Activated CD4-positive, alpha-beta memory T cell treated with anti-CD3 and anti-CD28 coated beads for 36 hours (primary cell): ENCODE measurements at regions not wholly inside any gene's neighbourhood (a gene's known extent, or its start where the extent isn't known, plus 50 kb on each side); places are given as distances from the start of the nearest gene placed in this dataset.
"Not testable (repeated sequence)": the region's sequence is repeated elsewhere in the genome, so short reads cannot be mapped to it uniquely, and the experiment has no call there.

Source experiments
- CTCF ChIA-PET: fragments of 350-600 bp; sonication (Branson Sonifier 250); formaldehyde crosslinking; loops from one replicate; lab custom pipeline; 2021; ENCODE audit warnings: antibody characterized with exemption, inconsistent platforms; lab: Charles Lee
- POLR2A ChIA-PET: fragments of 350-600 bp; sonication (Branson Sonifier 250); formaldehyde crosslinking; loops from one replicate; lab custom pipeline; 2021; ENCODE audit warnings: antibody characterized with exemption; lab: Charles Lee
- DNase-seq: peaks from one replicate; pipeline ENCODE4 v3.0.0-alpha.2; 2020
- H3K27ac Mint-ChIP-seq: one replicate; pipeline ENCODE4 v1.8.0; 2021; ENCODE audit warnings: mixed read lengths
- H3K27me3 Mint-ChIP-seq: one replicate; pipeline ENCODE4 v1.8.0; 2021; ENCODE audit warnings: mixed read lengths
- H3K36me3 Mint-ChIP-seq: one replicate; pipeline ENCODE4 v1.8.0; 2021; ENCODE audit warnings: mixed read lengths
- H3K4me1 Mint-ChIP-seq: one replicate; pipeline ENCODE4 v1.8.0; 2021; ENCODE audit warnings: low read depth, mixed read lengths
- H3K4me3 Mint-ChIP-seq: one replicate; pipeline ENCODE4 v1.8.0; 2021; ENCODE audit warnings: mild to moderate bottlenecking, mixed read lengths
- H3K9me3 Mint-ChIP-seq: one replicate; pipeline ENCODE4 v1.8.0; 2021; ENCODE audit warnings: mixed read lengths
- intact Hi-C: fragments of 100-400 bp; cut with micrococcal nuclease; formaldehyde crosslinking; loops from one replicate; pipeline ENCODE4 v1.15.1; 2023

DNA sequence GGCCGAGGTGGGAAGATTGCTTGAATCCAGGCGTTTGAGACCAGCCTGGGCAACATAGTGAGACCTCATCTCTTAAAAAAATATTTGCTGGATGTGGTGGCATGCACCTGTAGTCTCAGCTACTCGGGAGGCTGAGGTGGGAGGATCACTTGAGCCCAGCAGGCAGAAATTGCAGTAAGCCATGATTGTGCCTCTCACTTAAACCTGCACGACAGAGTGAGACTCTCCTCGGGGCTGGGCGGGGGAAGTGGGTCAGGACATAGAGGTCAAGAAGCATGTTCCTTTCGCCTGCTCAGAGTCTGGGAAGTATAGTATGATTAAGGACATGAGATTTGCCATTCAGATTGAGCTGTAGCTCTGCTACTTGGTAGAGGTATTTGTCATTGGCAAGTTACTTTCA, 52.3 kb downstream of the SEPTIN7 start:
- H3K4me3 Mint-ChIP-seq, CTCF ChIA-PET, H3K27ac Mint-ChIP-seq, DNase-seq, POLR2A ChIA-PET, H3K9me3 Mint-ChIP-seq, H3K27me3 Mint-ChIP-seq, intact Hi-C loops: not testable (repeated sequence)
- H3K4me1 Mint-ChIP-seq, result peaks cover 65% of the 10 kb centered on the region
- H3K36me3 Mint-ChIP-seq, result peaks cover 13% of the 10 kb centered on the region

DNA sequence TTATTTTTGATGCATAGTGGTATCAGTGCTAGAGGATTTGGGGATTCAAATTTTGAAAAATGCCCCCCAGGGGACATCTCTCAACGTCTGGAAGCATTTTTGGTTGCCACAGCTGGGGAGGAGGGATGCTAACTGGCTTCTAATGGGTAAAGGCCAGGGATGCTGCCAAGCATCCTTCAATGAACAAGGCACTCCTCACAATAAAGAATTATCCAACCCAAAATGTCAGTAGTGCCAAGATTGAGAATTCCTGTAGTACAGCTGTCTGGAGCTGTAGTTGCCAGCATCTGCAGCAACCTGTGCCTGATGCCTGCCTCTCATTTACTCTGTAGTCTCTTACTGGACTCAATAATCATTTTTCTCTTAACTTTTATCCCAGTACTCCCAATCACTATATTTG, 53.5 kb downstream of the SEPTIN7 start:
- peaks cover 59% of the 10 kb centered on the region for H3K4me1 Mint-ChIP-seq
- ChIA-PET POLR2A (no interaction called here), CTCF (no interaction called here)
- H3K27ac Mint-ChIP-seq, result no peak overlapping the region
- H3K27me3 Mint-ChIP-seq, result no peaks in the 10 kb centered on the region
- intact Hi-C loops, result no loop called here
- peaks cover 10% of the 10 kb centered on the region for H3K36me3 Mint-ChIP-seq
- H3K9me3 Mint-ChIP-seq, result no peaks in the 10 kb centered on the region
- no peak for DNase-seq
- H3K4me3 Mint-ChIP-seq, result no peak overlapping the region

DNA sequence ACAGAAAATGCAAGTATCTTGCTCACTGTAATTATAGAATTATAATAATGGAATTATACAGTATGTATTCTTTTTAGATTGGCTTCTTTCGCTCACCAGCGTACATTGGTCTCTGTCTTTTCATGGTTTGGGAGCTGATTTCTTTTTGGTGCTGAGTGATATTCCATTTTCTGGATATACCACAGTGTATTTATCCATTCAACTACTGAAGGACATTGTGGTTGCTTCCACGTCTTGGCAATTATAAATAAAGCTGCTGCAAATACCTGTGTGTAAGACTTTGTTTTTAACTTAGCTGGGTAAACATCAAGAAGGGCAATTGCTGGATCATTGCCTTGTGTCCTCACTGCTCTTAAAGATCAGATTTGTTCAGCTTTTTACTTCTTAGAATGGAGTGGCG, 55.3 kb downstream of the SEPTIN7 start:
- Mint-ChIP-seq H3K27me3 (no peaks in the 10 kb centered on the region), H3K4me3 (no peak overlapping the region), H3K27ac (no peak overlapping the region), H3K36me3 (peaks cover 4% of the 10 kb centered on the region), H3K9me3 (no peaks in the 10 kb centered on the region), H3K4me1 (peaks cover 61% of the 10 kb centered on the region)
- CTCF ChIA-PET, result interaction anchor here (0.8 kb wide), 1 partner anchor 19 kb away, joined by 3 read pairs; no protein-coding TSS in a partner anchor
- POLR2A ChIA-PET, result no interaction called here
- DNase-seq, result no peak
- intact Hi-C loops, result no loop called here

DNA sequence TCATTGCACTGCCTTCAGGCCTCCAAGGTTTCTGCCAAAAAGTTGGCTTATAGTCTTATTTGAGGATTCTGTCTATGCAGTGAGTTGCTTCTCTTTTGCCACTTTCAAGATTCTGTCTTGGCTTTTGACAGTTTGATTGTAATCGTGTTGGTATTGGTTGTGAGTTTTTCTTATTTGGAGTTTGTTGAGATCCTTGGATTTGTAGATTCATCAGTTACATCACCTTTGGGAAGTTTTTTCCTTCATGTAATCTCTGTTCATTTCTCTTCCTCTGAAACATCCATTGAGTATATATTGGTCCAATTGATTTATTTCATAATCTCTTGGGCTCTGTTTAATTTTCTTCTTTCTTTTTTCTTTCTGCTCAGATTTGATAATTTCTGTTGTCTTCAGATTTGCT, 59.8 kb downstream of the SEPTIN7 start:
- H3K27ac Mint-ChIP-seq, result no peak overlapping the region
- POLR2A ChIA-PET, result no interaction called here
- intact Hi-C loops, result no loop called here
- H3K4me1 Mint-ChIP-seq, result peaks cover 43% of the 10 kb centered on the region
- no peak overlapping the region for H3K4me3 Mint-ChIP-seq
- H3K27me3 Mint-ChIP-seq, result no peaks in the 10 kb centered on the region
- no peaks in the 10 kb centered on the region for H3K9me3 Mint-ChIP-seq
- CTCF ChIA-PET, result no interaction called here
- peaks cover 8% of the 10 kb centered on the region for H3K36me3 Mint-ChIP-seq
- DNase-seq, result no peak

DNA sequence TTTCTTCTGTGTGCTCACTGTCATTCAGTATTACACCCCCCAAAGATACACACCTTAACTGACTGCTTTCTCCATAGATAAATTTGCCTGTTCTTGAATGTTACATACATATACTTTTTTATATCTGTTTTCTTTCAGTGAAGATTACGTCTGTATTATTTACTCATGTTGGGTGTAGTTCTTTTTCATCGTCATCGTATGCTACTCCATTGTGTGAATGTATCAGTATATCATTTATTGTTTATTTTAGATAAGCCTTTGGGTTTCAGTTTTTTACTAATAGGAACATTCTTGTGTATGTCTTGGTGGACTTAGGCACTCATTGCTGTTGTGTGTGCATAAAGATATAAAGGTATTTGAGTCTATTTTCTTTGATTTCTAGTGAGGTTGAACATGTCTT, 64.4 kb downstream of the SEPTIN7 start:
- H3K27ac Mint-ChIP-seq, result no peak overlapping the region
- CTCF ChIA-PET, result interaction anchor here (1.0 kb wide), 1 partner anchor 240 kb away, joined by 3 read pairs; no protein-coding TSS in a partner anchor
- H3K4me3 Mint-ChIP-seq, result no peak overlapping the region
- intact Hi-C loops, result no loop called here
- no peaks in the 10 kb centered on the region for H3K9me3 Mint-ChIP-seq
- H3K4me1 Mint-ChIP-seq, result peaks cover 35% of the 10 kb centered on the region
- POLR2A ChIA-PET, result no interaction called here
- DNase-seq, result no peak
- no peaks in the 10 kb centered on the region for H3K27me3 Mint-ChIP-seq
- peaks cover 28% of the 10 kb centered on the region for H3K36me3 Mint-ChIP-seq

DNA sequence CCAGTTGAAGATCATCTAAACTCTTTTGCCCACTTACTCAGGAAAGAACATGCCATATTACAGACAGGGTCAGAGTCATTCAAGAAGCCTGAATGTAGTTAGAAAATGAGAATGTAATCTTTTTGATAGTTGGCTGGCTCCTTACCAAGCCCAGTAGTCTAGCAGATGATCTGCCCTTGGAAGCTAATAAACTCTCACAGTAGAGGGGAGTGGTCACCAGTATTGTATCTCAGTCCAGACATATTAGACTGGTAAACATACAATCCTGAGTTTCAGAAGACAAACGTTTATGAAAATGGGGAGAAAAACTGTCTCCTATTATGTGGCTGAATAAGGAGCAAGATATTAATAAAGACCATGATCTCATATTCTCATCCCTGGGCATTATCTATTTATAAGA, 65.3 kb downstream of the SEPTIN7 start:
- ChIA-PET POLR2A (no interaction called here), CTCF (interaction anchor here (1.0 kb wide), 1 partner anchor 241 kb away, joined by 3 read pairs; no protein-coding TSS in a partner anchor)
- no peaks in the 10 kb centered on the region for H3K9me3 Mint-ChIP-seq
- no peak overlapping the region for H3K27ac Mint-ChIP-seq
- H3K4me1 Mint-ChIP-seq, result peaks cover 30% of the 10 kb centered on the region
- DNase-seq, result no peak
- H3K36me3 Mint-ChIP-seq, result peaks cover 29% of the 10 kb centered on the region
- H3K27me3 Mint-ChIP-seq, result no peaks in the 10 kb centered on the region
- H3K4me3 Mint-ChIP-seq, result no peak overlapping the region
- intact Hi-C loops, result no loop called here

DNA sequence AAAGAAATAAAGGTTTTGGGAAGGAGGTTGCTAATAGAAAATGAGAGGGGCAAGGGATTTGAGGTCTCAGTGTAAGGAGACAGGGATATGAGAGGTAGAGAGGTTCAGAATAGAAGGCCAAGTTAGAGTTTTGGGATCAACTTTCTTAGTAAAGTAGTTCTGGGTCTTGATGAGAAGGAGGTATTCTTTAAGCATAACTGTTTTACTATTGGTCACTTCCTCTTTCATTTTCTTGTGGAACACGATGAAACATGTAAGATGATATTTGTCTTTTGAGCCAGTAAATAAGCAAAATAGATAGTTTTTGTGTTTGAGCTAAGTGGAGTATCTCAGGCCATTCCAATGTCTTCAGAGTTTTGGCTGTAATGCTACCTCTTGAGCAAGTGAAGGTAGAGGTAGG, 68.3 kb downstream of the SEPTIN7 start:
- DNase-seq, H3K9me3 Mint-ChIP-seq, POLR2A ChIA-PET, H3K4me3 Mint-ChIP-seq, intact Hi-C loops, H3K27ac Mint-ChIP-seq, CTCF ChIA-PET, H3K27me3 Mint-ChIP-seq: not testable (repeated sequence)
- peaks cover 29% of the 10 kb centered on the region for H3K36me3 Mint-ChIP-seq
- peaks cover 29% of the 10 kb centered on the region for H3K4me1 Mint-ChIP-seq

DNA sequence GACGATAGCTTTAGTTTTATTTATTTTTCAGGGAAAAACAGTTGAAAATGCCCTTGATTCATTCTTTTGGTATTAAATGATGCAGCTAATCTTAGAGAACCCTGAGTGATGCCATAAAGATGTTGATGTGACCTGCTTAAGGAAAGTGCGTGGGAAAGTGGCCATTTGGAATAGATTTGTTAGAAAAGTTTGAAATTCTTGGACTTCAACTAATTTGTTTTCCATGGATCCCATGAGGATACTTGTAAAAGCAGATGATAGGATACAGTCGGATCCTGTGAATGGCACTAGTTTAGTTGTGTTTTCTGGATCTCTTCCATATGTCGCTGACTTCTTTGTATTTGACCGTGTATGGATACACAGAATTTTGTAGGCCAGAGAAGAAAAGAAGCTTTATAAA, 69.0 kb downstream of the SEPTIN7 start:
- H3K9me3 Mint-ChIP-seq, result no peaks in the 10 kb centered on the region
- intact Hi-C loops, result no loop called here
- no peak for DNase-seq
- H3K27me3 Mint-ChIP-seq, result no peaks in the 10 kb centered on the region
- peaks cover 29% of the 10 kb centered on the region for H3K36me3 Mint-ChIP-seq
- no peak overlapping the region for H3K27ac Mint-ChIP-seq
- H3K4me1 Mint-ChIP-seq, result peaks cover 27% of the 10 kb centered on the region
- H3K4me3 Mint-ChIP-seq, result no peak overlapping the region
- ChIA-PET CTCF (no interaction called here), POLR2A (no interaction called here)

DNA sequence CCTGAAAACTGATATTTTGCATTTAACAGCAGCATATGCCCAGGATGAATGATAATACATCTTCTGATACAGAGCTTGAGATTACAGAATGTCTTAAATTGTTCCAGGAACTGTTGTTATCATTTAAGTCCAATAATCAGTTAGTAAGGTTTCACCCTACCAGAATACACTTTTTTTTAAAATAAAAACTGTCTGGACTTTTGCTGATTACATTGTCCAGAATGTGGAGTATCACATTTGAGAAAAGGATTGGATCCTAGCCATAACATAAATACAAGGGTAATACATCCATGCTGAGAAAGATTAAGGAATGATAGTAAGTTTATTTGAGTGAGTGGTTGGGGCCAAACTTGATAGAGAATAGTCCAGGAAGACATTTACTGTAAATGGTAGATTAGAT, 71.0 kb downstream of the SEPTIN7 start:
- intact Hi-C loops, result no loop called here
- peaks cover 27% of the 10 kb centered on the region for H3K4me1 Mint-ChIP-seq
- no peak overlapping the region for H3K27ac Mint-ChIP-seq
- no peaks in the 10 kb centered on the region for H3K9me3 Mint-ChIP-seq
- no peaks in the 10 kb centered on the region for H3K27me3 Mint-ChIP-seq
- H3K4me3 Mint-ChIP-seq, result no peak overlapping the region
- CTCF ChIA-PET, result no interaction called here
- H3K36me3 Mint-ChIP-seq, result peaks cover 20% of the 10 kb centered on the region
- POLR2A ChIA-PET, result no interaction called here
- no peak for DNase-seq

DNA sequence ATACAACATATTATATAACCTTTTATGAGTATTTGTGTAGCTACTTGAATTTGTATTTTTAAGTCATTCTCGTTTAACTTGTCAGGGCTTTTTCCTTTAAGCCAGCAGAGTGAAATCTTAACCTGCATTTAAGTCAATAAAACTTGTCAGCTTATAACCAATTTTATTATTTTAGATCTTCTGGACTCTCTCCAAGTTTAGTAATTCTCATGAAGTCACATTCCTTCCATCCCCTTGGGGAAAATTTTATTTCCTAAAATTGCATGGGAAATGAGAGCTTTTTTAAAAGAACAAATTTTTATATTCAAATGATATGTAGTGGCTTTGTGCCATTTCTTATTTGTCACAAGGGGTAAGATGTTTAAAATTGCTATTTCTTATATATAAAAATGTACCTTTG, 74.0 kb downstream of the SEPTIN7 start:
- no peaks in the 10 kb centered on the region for H3K9me3 Mint-ChIP-seq
- peaks cover 15% of the 10 kb centered on the region for H3K4me1 Mint-ChIP-seq
- POLR2A ChIA-PET, result no interaction called here
- CTCF ChIA-PET, result no interaction called here
- DNase-seq, result no peak
- no peak overlapping the region for H3K4me3 Mint-ChIP-seq
- peaks cover 12% of the 10 kb centered on the region for H3K36me3 Mint-ChIP-seq
- no peak overlapping the region for H3K27ac Mint-ChIP-seq
- intact Hi-C loops, result no loop called here
- H3K27me3 Mint-ChIP-seq, result no peaks in the 10 kb centered on the region

DNA sequence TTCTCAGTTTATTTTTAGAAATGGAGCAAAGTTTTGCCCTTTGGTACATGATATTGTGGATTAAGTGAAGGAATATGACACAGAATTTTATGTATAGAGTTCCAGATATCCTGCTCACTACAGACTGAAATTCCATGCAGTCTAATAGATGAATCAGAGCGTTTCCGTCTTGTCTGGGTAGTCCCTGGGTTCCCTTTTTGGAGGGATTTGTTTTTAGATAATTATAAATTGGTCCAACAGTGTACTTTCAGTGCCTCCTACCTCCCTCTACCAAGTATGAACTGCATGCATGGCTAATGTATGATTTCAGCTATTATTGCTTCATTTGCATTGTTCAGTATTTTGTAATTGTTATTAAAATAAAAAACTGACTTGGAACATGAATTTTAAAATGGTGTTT, 74.4 kb downstream of the SEPTIN7 start:
- Mint-ChIP-seq H3K9me3 (no peaks in the 10 kb centered on the region), H3K4me1 (peaks cover 11% of the 10 kb centered on the region), H3K27me3 (no peaks in the 10 kb centered on the region), H3K4me3 (no peak overlapping the region), H3K27ac (no peak overlapping the region), H3K36me3 (peaks cover 13% of the 10 kb centered on the region)
- DNase-seq, result no peak
- ChIA-PET POLR2A (no interaction called here), CTCF (no interaction called here)
- intact Hi-C loops, result no loop called here

DNA sequence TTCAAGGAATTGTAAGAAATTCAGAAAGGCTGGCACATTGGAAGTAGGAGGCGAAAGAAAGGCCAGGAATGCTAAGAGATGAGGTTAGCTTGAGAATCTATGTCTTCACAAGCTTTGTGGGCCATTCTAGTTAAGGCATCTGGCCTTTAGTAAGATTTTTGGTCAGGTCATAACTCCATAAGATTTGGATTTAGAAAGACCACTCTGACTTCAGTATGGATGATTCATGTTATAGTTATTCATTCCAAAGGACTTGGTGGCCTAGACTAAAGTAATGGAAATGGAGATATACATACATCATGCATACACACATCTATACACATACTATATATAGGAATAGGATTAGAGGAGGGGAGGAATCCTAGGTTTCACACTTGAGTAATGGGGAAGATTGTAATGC, 77.5 kb downstream of the SEPTIN7 start:
- H3K4me1 Mint-ChIP-seq, result peaks cover 2% of the 10 kb centered on the region
- H3K4me3 Mint-ChIP-seq, result no peak overlapping the region
- POLR2A ChIA-PET, result no interaction called here
- no peak for DNase-seq
- no peaks in the 10 kb centered on the region for H3K27me3 Mint-ChIP-seq
- peaks cover 15% of the 10 kb centered on the region for H3K36me3 Mint-ChIP-seq
- CTCF ChIA-PET, result no interaction called here
- intact Hi-C loops, result no loop called here
- no peaks in the 10 kb centered on the region for H3K9me3 Mint-ChIP-seq
- H3K27ac Mint-ChIP-seq, result no peak overlapping the region

DNA sequence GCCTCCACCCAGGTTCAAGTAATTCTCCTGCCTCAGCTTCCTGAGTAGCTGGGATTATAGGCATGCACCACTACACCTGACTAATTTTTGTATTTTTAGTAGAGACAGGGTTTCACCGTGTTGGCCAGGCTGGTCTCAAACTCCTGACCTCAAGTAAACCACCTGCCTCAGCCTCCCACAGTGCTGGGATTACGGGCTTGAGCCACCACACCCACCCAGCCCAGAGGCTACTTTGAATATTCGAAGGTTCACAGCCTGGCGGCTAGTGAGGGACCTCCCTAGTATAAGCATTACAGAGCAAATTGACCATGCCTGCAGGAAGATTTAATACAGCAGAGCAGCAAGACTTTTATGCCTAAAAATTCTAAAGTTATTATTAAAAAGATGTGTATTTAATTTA, 86.6 kb downstream of the SEPTIN7 start:
- Mint-ChIP-seq H3K36me3 (peaks cover 27% of the 10 kb centered on the region), H3K4me1 (peaks cover 14% of the 10 kb centered on the region)
- intact Hi-C loops, DNase-seq, H3K27ac Mint-ChIP-seq, H3K27me3 Mint-ChIP-seq, H3K9me3 Mint-ChIP-seq, POLR2A ChIA-PET, H3K4me3 Mint-ChIP-seq, CTCF ChIA-PET: not testable (repeated sequence)
